K562 (cell line): ENCODE measurements at regions not wholly inside any gene's neighbourhood (a gene's known extent, or its start where the extent isn't known, plus 50 kb on each side); places are given as distances from the start of the nearest gene placed in this dataset.

Experiments used
- BHLHE40 ChIP-seq: IDR thresholded peaks from 2 replicates; pipeline ENCODE4 v1.6.1; 2011; ENCODE audit warnings: low read length, improper control_type of control experiment
- CBFA2T2 ChIP-seq: fragments of 450-650 bp; conservative IDR thresholded peaks from 2 replicates; pipeline ENCODE4 v1.6.1; 2017; ENCODE audit warnings: mild to moderate bottlenecking
- CCNT2 ChIP-seq: IDR thresholded peaks from 2 replicates; pipeline ENCODE4 v1.6.1; 2011; ENCODE audit warnings: borderline replicate concordance, low read depth, mild to moderate bottlenecking, moderate library complexity, mixed read lengths, low read length; ENCODE audit not compliant: insufficient read length; ENCODE audit errors: extremely low read depth
- CHD4 ChIP-seq: fragments of 200-600 bp; sonication (generic); IDR thresholded peaks from 3 replicates; pipeline ENCODE4 v1.6.1; 2012; ENCODE audit warnings: low read depth, mild to moderate bottlenecking, mixed read lengths, low read length, inconsistent platforms; ENCODE audit not compliant: insufficient read depth, insufficient replicate concordance, poor library complexity, severe bottlenecking
- EGR1 ChIP-seq: fragments of 450-650 bp; conservative IDR thresholded peaks from 2 replicates; pipeline ENCODE4 v1.6.1; 2017; ENCODE audit warnings: mild to moderate bottlenecking
- ESRRB ChIP-seq: fragments of 250-450 bp; sonication (Bioruptor Pico); IDR thresholded peaks from 2 replicates; pipeline ENCODE4 v1.5.0; 2020; ENCODE audit warnings: mild to moderate bottlenecking, moderate library complexity, borderline replicate concordance
- GABPA ChIP-seq: fragments of 200-800 bp; sonication (Bioruptor generic); conservative IDR thresholded peaks from 2 replicates; pipeline ENCODE4 v1.6.1; 2016; ENCODE audit warnings: low read depth, missing genetic modification characterization, missing compliant biosample characterization
- HMG20B ChIP-seq: fragments of 250-450 bp; sonication (Bioruptor Pico); IDR thresholded peaks from 2 replicates; pipeline ENCODE4 v1.5.0; 2021; ENCODE audit warnings: mild to moderate bottlenecking
- KAT7 ChIP-seq: sonication (generic); formaldehyde crosslinking; IDR thresholded peaks from 2 replicates; pipeline ENCODE4 v1.8.0; 2022; ENCODE audit warnings: missing genetic modification reagents, mild to moderate bottlenecking, borderline replicate concordance
- MCM2 ChIP-seq: fragments of 450-650 bp; IDR thresholded peaks from 2 replicates; pipeline ENCODE4 v1.6.1; 2017; ENCODE audit warnings: low read depth, mild to moderate bottlenecking
- MCM5 ChIP-seq: fragments of 450-650 bp; IDR thresholded peaks from 2 replicates; pipeline ENCODE4 v1.6.1; 2016; ENCODE audit warnings: low read depth
- MEIS2 ChIP-seq: fragments of 450-650 bp; IDR thresholded peaks from 2 replicates; pipeline ENCODE4 v1.6.1; 2014; ENCODE audit warnings: mild to moderate bottlenecking; ENCODE audit not compliant: partially characterized antibody
- NFE2L1 ChIP-seq: fragments of 450-650 bp; IDR thresholded peaks from 2 replicates; pipeline ENCODE4 v1.6.1; 2016; ENCODE audit warnings: missing genetic modification characterization, low read depth, mild to moderate bottlenecking, missing compliant biosample characterization, moderate library complexity, borderline replicate concordance
- PCBP1 ChIP-seq: fragments of 200-400 bp; formaldehyde crosslinking; IDR thresholded peaks from 2 replicates; pipeline ENCODE4 v1.6.1; 2018; ENCODE audit warnings: mild to moderate bottlenecking, low read depth, low read length; ENCODE audit not compliant: poor library complexity, severe bottlenecking
- PHF21A ChIP-seq: fragments of 450-650 bp; IDR thresholded peaks from 2 replicates; pipeline ENCODE4 v1.6.1; 2017; ENCODE audit warnings: low read depth, borderline replicate concordance
- RBBP5 ChIP-seq: fragments of 200-600 bp; sonication (generic); IDR thresholded peaks from 2 replicates; pipeline ENCODE4 v1.6.1; 2012; ENCODE audit warnings: borderline replicate concordance, mild to moderate bottlenecking, low read length, control low read depth, inconsistent platforms; ENCODE audit not compliant: insufficient read depth, poor library complexity, severe bottlenecking
- RBM17 ChIP-seq: fragments of 200-400 bp; formaldehyde crosslinking; IDR thresholded peaks from 2 replicates; pipeline ENCODE4 v1.6.1; 2017; ENCODE audit warnings: low read depth, mild to moderate bottlenecking, low read length, borderline replicate concordance
- SMAD1 ChIP-seq: fragments of 150-350 bp; IDR thresholded peaks from 2 replicates; pipeline ENCODE4 v1.6.1; 2014; ENCODE audit warnings: low read length, low read depth; ENCODE audit not compliant: partially characterized antibody
- SMAD3 ChIP-seq: fragments of 450-650 bp; formaldehyde crosslinking; conservative IDR thresholded peaks from 2 replicates; pipeline ENCODE4 v1.4.0; 2020; ENCODE audit warnings: mild to moderate bottlenecking
- SP1 ChIP-seq: sonication (generic); formaldehyde crosslinking; IDR thresholded peaks from 2 replicates; pipeline ENCODE4 v1.8.1; 2022; ENCODE audit warnings: mild to moderate bottlenecking, missing genetic modification reagents
- STAG1 ChIP-seq: sonication (generic); formaldehyde crosslinking; IDR thresholded peaks from 2 replicates; pipeline ENCODE4 v1.5.0; 2020; ENCODE audit warnings: missing genetic modification reagents, borderline replicate concordance
- TCF3 ChIP-seq: sonication (generic); formaldehyde crosslinking; IDR thresholded peaks from 2 replicates; pipeline ENCODE4 v1.4.0; 2020; ENCODE audit warnings: mild to moderate bottlenecking, missing genetic modification reagents
- XRCC3 ChIP-seq: fragments of 450-650 bp; IDR thresholded peaks from 2 replicates; pipeline ENCODE4 v1.6.1; 2017; ENCODE audit warnings: mild to moderate bottlenecking, moderate library complexity
- ZNF124 ChIP-seq: sonication (generic); formaldehyde crosslinking; IDR thresholded peaks from 2 replicates; pipeline ENCODE4 v1.8.1; 2022; ENCODE audit warnings: missing genetic modification reagents
- ZNF41 ChIP-seq: fragments of 250-450 bp; sonication (Bioruptor Pico); conservative IDR thresholded peaks from 2 replicates; pipeline ENCODE4 v1.4.0; 2020; ENCODE audit warnings: mild to moderate bottlenecking
- ZNF445 ChIP-seq: fragments of 250-450 bp; sonication (Bioruptor Pico); IDR thresholded peaks from 2 replicates; pipeline ENCODE4 v1.4.0; 2020; ENCODE audit warnings: low read depth, mild to moderate bottlenecking, moderate library complexity
- ZNF584 ChIP-seq: fragments of 200-800 bp; sonication (Bioruptor generic); IDR thresholded peaks from 2 replicates; pipeline ENCODE4 v1.6.1; 2016; ENCODE audit warnings: low read depth, mild to moderate bottlenecking, missing genetic modification characterization, missing compliant biosample characterization
- ZNF717 ChIP-seq: fragments of 250-450 bp; sonication (Bioruptor Pico); IDR thresholded peaks from 2 replicates; pipeline ENCODE4 v1.5.0; 2021
- TF ChIP-seq, protein P1 (sequence below): sonication (generic); formaldehyde crosslinking; IDR thresholded peaks from 2 replicates; pipeline ENCODE4 v1.8.1; 2023; ENCODE audit warnings: mild to moderate bottlenecking, missing genetic modification reagents

DNA sequence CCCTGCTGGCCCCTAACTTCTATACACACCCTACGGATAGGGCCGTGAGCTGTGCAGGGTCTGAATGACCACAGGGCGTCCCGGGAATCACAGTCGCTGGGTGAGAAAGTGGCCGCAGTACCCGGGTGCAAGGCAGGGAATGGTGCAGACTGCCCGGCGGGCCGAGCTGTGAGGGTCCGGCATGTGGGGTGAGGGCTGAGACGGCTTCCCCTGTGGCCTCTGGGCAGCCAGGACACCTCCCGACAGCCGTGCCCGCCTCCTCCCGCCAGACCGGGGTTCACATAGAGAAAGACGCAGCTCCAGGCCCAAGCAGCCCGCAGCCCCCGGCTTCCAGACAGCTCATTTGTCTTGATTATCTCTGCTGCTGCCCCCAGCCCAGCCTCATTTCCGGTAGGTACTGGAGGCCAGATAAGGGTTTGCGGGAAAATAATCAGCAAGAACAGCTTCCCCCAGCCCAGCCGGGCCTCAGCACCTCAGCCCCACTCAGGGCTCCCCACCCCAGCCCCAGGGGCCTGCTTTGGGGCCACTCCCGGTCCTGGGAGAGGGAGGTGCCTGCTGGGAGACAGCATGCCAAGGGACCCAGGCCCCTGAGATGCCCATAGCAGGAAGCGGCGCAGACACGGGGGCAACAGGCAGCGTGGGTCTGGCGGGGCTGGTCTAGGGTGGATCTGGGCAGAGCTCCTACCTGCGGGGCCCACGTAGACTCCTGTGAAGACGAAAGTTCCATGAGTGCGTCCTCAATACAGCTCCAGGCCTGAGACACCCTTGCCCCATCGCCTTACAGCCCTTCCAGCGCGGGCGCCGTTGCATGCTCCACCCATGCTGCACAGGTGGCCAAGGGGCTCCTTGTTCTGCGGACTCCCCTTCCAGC, 123.1 kb downstream of the BRD1 start (continued):
- TF ChIP-seq, protein P1, sequence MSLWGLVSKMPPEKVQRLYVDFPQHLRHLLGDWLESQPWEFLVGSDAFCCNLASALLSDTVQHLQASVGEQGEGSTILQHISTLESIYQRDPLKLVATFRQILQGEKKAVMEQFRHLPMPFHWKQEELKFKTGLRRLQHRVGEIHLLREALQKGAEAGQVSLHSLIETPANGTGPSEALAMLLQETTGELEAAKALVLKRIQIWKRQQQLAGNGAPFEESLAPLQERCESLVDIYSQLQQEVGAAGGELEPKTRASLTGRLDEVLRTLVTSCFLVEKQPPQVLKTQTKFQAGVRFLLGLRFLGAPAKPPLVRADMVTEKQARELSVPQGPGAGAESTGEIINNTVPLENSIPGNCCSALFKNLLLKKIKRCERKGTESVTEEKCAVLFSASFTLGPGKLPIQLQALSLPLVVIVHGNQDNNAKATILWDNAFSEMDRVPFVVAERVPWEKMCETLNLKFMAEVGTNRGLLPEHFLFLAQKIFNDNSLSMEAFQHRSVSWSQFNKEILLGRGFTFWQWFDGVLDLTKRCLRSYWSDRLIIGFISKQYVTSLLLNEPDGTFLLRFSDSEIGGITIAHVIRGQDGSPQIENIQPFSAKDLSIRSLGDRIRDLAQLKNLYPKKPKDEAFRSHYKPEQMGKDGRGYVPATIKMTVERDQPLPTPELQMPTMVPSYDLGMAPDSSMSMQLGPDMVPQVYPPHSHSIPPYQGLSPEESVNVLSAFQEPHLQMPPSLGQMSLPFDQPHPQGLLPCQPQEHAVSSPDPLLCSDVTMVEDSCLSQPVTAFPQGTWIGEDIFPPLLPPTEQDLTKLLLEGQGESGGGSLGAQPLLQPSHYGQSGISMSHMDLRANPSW (CRISPR knock-in tag): no peak
- TF ChIP-seq TCF3 (CRISPR knock-in tag) (peak; percentile 95), GABPA (tag) (peak; percentile 67), ZNF124 (CRISPR knock-in tag) (no peak), RBM17 (no peak), RBBP5 (no peak), CCNT2 (peak; percentile 91), STAG1 (CRISPR knock-in tag) (no peak), BHLHE40 (no peak), KAT7 (CRISPR knock-in tag) (no peak), ZNF445 (no peak), ZNF717 (CRISPR knock-in tag) (no peak), ZNF41 (CRISPR knock-in tag) (no peak), SP1 (CRISPR knock-in tag) (no peak), NFE2L1 (tag) (no peak), SMAD1 (peak; percentile 46), MCM2 (no peak), PHF21A (no peak), CHD4 (no peak), ESRRB (CRISPR knock-in tag) (no peak), MEIS2 (peak; percentile 97), MCM5 (no peak), XRCC3 (no peak), SMAD3 (no peak), EGR1 (peak; percentile 81), CBFA2T2 (peak; percentile 94), PCBP1 (no peak), HMG20B (CRISPR knock-in tag) (no peak), ZNF584 (CRISPR knock-in tag) (peak; percentile 69; the same call in 1 of the 2 replicates)
